IMR-90 (cell line): ENCODE measurements at regions not wholly inside any gene's neighbourhood (a gene's known extent, or its start where the extent isn't known, plus 50 kb on each side); places are given as distances from the start of the nearest gene placed in this dataset.

ENCODE experiments used
- ATAC-seq: fragments of 200-7000 bp; cut with Tn5 transposase; 2 replicates; pipeline ENCODE4 v1.9.1; 2020; ENCODE audit warnings: low read depth, mild to moderate bottlenecking, moderate library complexity
- BruUV-seq: library from RNA; stranded (reverse); fragments of 400-500 nt; replicated peaks from 2 replicates; lab custom pipeline; 2021; lab: Mats Ljungman, UMichigan
- CTCF ChIA-PET: fragments of 300-600 bp; formaldehyde crosslinking; extraction: SDS; loops from one replicate; lab custom pipeline; 2021; ENCODE audit warnings: antibody characterized with exemption; lab: Yijun Ruan, JAX
- POLR2A ChIA-PET: fragments of 300-600 bp; sonication (Branson Sonifier 250); formaldehyde crosslinking; loops from one replicate; lab custom pipeline; 2022; ENCODE audit warnings: antibody characterized with exemption; ENCODE audit not compliant: unreplicated experiment; lab: Charles Lee
- DNase-seq: peaks from one replicate; pipeline ENCODE4 v3.0.0; 2013
- H2AFZ ChIP-seq: replicated peaks from 2 replicates; pipeline ENCODE3; 2013; ENCODE audit warnings: low read length, mild to moderate bottlenecking; ENCODE audit not compliant: poor library complexity
- H2AK5ac ChIP-seq: 2 replicates; pipeline ENCODE4 v1.6.1; 2013; ENCODE audit warnings: low read depth, low read length, inconsistent platforms
- H2AK9ac ChIP-seq: replicated peaks from 2 replicates; pipeline ENCODE3; 2013; ENCODE audit warnings: mild to moderate bottlenecking, low read depth, low read length, moderate library complexity; ENCODE audit not compliant: poor library complexity
- H2BK120ac ChIP-seq: 2 replicates; pipeline ENCODE4 v1.6.1; 2013; ENCODE audit warnings: low read depth, low read length, inconsistent platforms
- H2BK15ac ChIP-seq: 3 replicates; pipeline ENCODE4 v1.6.1; 2013; ENCODE audit warnings: low read depth, low read length, inconsistent platforms
- H2BK20ac ChIP-seq: 2 replicates; pipeline ENCODE4 v1.6.1; 2013; ENCODE audit warnings: low read depth, mild to moderate bottlenecking, inconsistent platforms, low read length, moderate library complexity
- H2BK5ac ChIP-seq: 2 replicates; pipeline ENCODE4 v1.6.1; 2013; ENCODE audit warnings: mild to moderate bottlenecking, low read depth, low read length, inconsistent platforms; ENCODE audit not compliant: poor library complexity, severe bottlenecking
- H3K14ac ChIP-seq: replicated peaks from 2 replicates; pipeline ENCODE4 v1.6.1; 2013; ENCODE audit warnings: low read depth, low read length, inconsistent platforms
- H3K18ac ChIP-seq: 2 replicates; pipeline ENCODE4 v1.6.1; 2013; ENCODE audit warnings: low read depth, low read length, control low read depth
- H3K23ac ChIP-seq: 2 replicates; pipeline ENCODE4 v1.6.1; 2013; ENCODE audit warnings: low read depth, low read length, inconsistent platforms
- H3K27ac ChIP-seq: 2 replicates; pipeline ENCODE4 v1.5.1; 2013; ENCODE audit warnings: mild to moderate bottlenecking, control low read depth, low read length; ENCODE audit not compliant: insufficient read depth
- H3K27me3 ChIP-seq: 2 replicates; pipeline ENCODE4 v1.6.1; 2013; ENCODE audit warnings: low read length; ENCODE audit not compliant: control insufficient read depth, insufficient read depth
- H3K36me3 ChIP-seq: 2 replicates; pipeline ENCODE4 v1.6.1; 2013; ENCODE audit warnings: low read length, mixed read lengths; ENCODE audit not compliant: control insufficient read depth, insufficient read depth
- H3K4ac ChIP-seq: 2 replicates; pipeline ENCODE4 v1.6.1; 2013; ENCODE audit warnings: low read depth, low read length, inconsistent platforms
- H3K4me1 ChIP-seq: 2 replicates; pipeline ENCODE4 v1.6.1; 2013; ENCODE audit warnings: low read length, mixed read lengths; ENCODE audit not compliant: control insufficient read depth, insufficient read depth
- H3K4me2 ChIP-seq: 2 replicates; pipeline ENCODE4 v1.6.1; 2013; ENCODE audit warnings: low read depth, mild to moderate bottlenecking, control low read depth, low read length, moderate library complexity
- H3K4me3 ChIP-seq: 2 replicates; pipeline ENCODE4 v1.5.1; 2013; ENCODE audit warnings: low read depth, mild to moderate bottlenecking, control low read depth, low read length, moderate library complexity; ENCODE audit not compliant: insufficient read depth
- H3K56ac ChIP-seq: 2 replicates; pipeline ENCODE4 v1.6.1; 2013; ENCODE audit warnings: low read length, inconsistent platforms; ENCODE audit not compliant: insufficient read depth; ENCODE audit errors: extremely low read depth
- H3K79me1 ChIP-seq, 2 experiments: 2 replicates each; pipeline ENCODE4 v1.6.1; 2013; ENCODE audit warnings: low read length in 2 of 2, inconsistent platforms in 1 of 2, low read depth in 1 of 2
- H3K9ac ChIP-seq: 2 replicates; pipeline ENCODE4 v1.6.1; 2013; ENCODE audit warnings: low read depth, low read length, control low read depth
- H3K9me1 ChIP-seq: 2 replicates; pipeline ENCODE4 v1.6.1; 2013; ENCODE audit warnings: low read length, inconsistent platforms; ENCODE audit not compliant: insufficient read depth
- H3K9me3 ChIP-seq: 2 replicates; pipeline ENCODE4 v1.6.1; 2013; ENCODE audit warnings: low read length; ENCODE audit not compliant: control insufficient read depth, insufficient read depth
- H4K20me1 ChIP-seq: 2 replicates; pipeline ENCODE4 v1.6.1; 2013; ENCODE audit warnings: low read length, inconsistent platforms; ENCODE audit not compliant: insufficient read depth
- H4K5ac ChIP-seq: 2 replicates; pipeline ENCODE4 v1.6.1; 2013; ENCODE audit warnings: mild to moderate bottlenecking, low read depth, low read length, control low read depth
- H4K8ac ChIP-seq, 2 experiments: 2 replicates each; pipeline ENCODE4 v1.6.1; 2013; ENCODE audit warnings: low read depth in 2 of 2, low read length in 2 of 2, control low read depth in 1 of 2, inconsistent platforms in 1 of 2
- H4K91ac ChIP-seq: 2 replicates; pipeline ENCODE4 v1.6.1; 2013; ENCODE audit warnings: low read depth, low read length, inconsistent platforms; ENCODE audit not compliant: insufficient read depth
- CEBPB ChIP-seq: IDR thresholded peaks from 2 replicates; pipeline ENCODE4 v1.6.1; 2012; ENCODE audit warnings: low read depth, low read length, improper control_type of control experiment
- CTCF ChIP-seq: conservative IDR thresholded peaks from 2 replicates; pipeline ENCODE4 v1.5.1; 2012; ENCODE audit warnings: mild to moderate bottlenecking, low read depth, low read length, improper control_type of control experiment
- ELK1 ChIP-seq: fragments of 150-350 bp; IDR thresholded peaks from 2 replicates; pipeline ENCODE4 v1.6.1; 2016; ENCODE audit warnings: low read depth, mild to moderate bottlenecking, low read length, moderate library complexity, borderline replicate concordance
- FOS ChIP-seq: fragments of 150-350 bp; IDR thresholded peaks from 2 replicates; pipeline ENCODE4 v1.6.1; 2016; ENCODE audit warnings: low read depth, low read length
- NFE2L2 ChIP-seq: fragments of 150-350 bp; IDR thresholded peaks from 2 replicates; pipeline ENCODE4 v1.6.1; 2016; ENCODE audit warnings: low read depth, mild to moderate bottlenecking, low read length
- RAD21 ChIP-seq: IDR thresholded peaks from 2 replicates; pipeline ENCODE4 v1.6.1; 2012; ENCODE audit warnings: low read length, improper control_type of control experiment
- RFX5 ChIP-seq: IDR thresholded peaks from 2 replicates; pipeline ENCODE4 v1.8.0; 2012; ENCODE audit warnings: low read depth, mild to moderate bottlenecking, low read length, moderate library complexity
- WGBS, 2 experiments: methylation state at CpG; one replicate each; pipeline versions ENCODE4 v1.1.5 to v1.1.7; 2013; ENCODE audit warnings: missing lambda C conversion rate in 2 of 2; ENCODE audit not compliant: insufficient read length in 1 of 2; ENCODE audit errors: extremely low coverage in 2 of 2; 5-methylcytosine and 5-hydroxymethylcytosine counted together
- dilution Hi-C: fragments of 300-500 bp; cut with HindIII; formaldehyde crosslinking; loops from one replicate; pipeline ENCODE4 v1.14.3; 2018; ENCODE audit warnings: low sequenced_read_pairs; ENCODE audit not compliant: unreplicated experiment
- in situ Hi-C: fragments of 300-500 bp; cut with MboI; formaldehyde crosslinking; loops from 3 replicates; pipeline ENCODE4 v1.14.3; 2019; ENCODE audit warnings: low sequenced_read_pairs, inconsistent platforms, mixed read lengths
- intact Hi-C: fragments of 100-400 bp; cut with micrococcal nuclease; formaldehyde crosslinking; loops from 2 replicates; pipeline ENCODE4 v1.10.0; 2022

- H3K4me2 ChIP-seq: no peak overlapping the region
- H3K4me3 ChIP-seq: no peak overlapping the region
- H2BK15ac ChIP-seq: no peak overlapping the region
- no peak overlapping the region for H3K23ac ChIP-seq
- H3K18ac ChIP-seq: no peak overlapping the region
- ChIA-PET POLR2A (no interaction called here), CTCF (no interaction called here)
- H4K5ac ChIP-seq: no peak overlapping the region
- no peak overlapping the region for H3K4ac ChIP-seq
- no peak overlapping the region for H3K27ac ChIP-seq
- ATAC-seq: no peak
- no peak overlapping the region for H2BK20ac ChIP-seq
- no peaks in the 10 kb centered on the region for H3K36me3 ChIP-seq
- no peak overlapping the region for H2AFZ ChIP-seq
- no peak for DNase-seq
- intact Hi-C loops (no loop called here), dilution Hi-C loops (no loop called here), in situ Hi-C loops (no loop called here)
- no peaks in the 10 kb centered on the region for H3K27me3 ChIP-seq
- H3K56ac ChIP-seq: no peak overlapping the region
- no peak overlapping the region for H2BK120ac ChIP-seq
- no peaks in the 10 kb centered on the region for H4K20me1 ChIP-seq
- no peak overlapping the region for H2BK5ac ChIP-seq
- no peak overlapping the region for H2AK9ac ChIP-seq
- no peak overlapping the region for H3K14ac ChIP-seq
- H3K9me1 ChIP-seq: no peaks in the 10 kb centered on the region
- H2AK5ac ChIP-seq: no peak overlapping the region
- WGBS, 2 experiments: no CpG with 5 or more reads among the region's 1 CpG
- H3K79me1 ChIP-seq: no peaks in the 10 kb centered on the region
- H4K91ac ChIP-seq: no peak overlapping the region
- no peak overlapping the region for H3K9ac ChIP-seq
- H4K8ac ChIP-seq: no peak overlapping the region
- peaks cover 22% of the 10 kb centered on the region for H3K9me3 ChIP-seq
- no TSS peak for BruUV-seq
- no peak for TF ChIP-seq FOS
- TF ChIP-seq CTCF: no peak
- TF ChIP-seq ELK1: no peak
- no peak for TF ChIP-seq RFX5
- TF ChIP-seq CEBPB: no peak
- no peak for TF ChIP-seq RAD21
- no peak for TF ChIP-seq NFE2L2
- no peaks in the 10 kb centered on the region for H3K4me1 ChIP-seq
These were observed 246.5 kb downstream of the GALR1 start for GRCh38 chr18:77495982-77496690.
